ENCODE measurements at regions not wholly inside any gene's neighbourhood (a gene's known extent, or its start where the extent isn't known, plus 50 kb on each side); places are given as distances from the start of the nearest gene placed in this dataset.

GRCh38 chr13:70789751-70790150, 681.5 kb upstream of the KLHL1 start:
- H3K36me3 Mint-ChIP-seq (ENCODE audit: low read depth) = no peaks in the 10 kb centered on the region
- no peak for DNase-seq (ENCODE audit: low spot score)
- peaks cover 12% of the 10 kb centered on the region for H3K4me1 Mint-ChIP-seq (ENCODE audit: low read depth)
- H3K27ac Mint-ChIP-seq (ENCODE audit: unreplicated experiment) = no peak overlapping the region
- H3K27me3 Mint-ChIP-seq (ENCODE audit: low read depth) = no peaks in the 10 kb centered on the region
- H3K9me3 Mint-ChIP-seq (ENCODE audit: low read depth) = no peaks in the 10 kb centered on the region
- TF ChIP-seq CTCF (IDR thresholded peaks at IDR 0.05) = no peak
- no peak overlapping the region for H3K4me3 Mint-ChIP-seq (ENCODE audit: unreplicated experiment)

GRCh38 chr13:70788074-70788473, 679.8 kb upstream of the KLHL1 start:
- TF ChIP-seq CTCF (IDR thresholded peaks at IDR 0.05) = no peak
- no peak overlapping the region for H3K27ac Mint-ChIP-seq (ENCODE audit: unreplicated experiment)
- no peaks in the 10 kb centered on the region for H3K36me3 Mint-ChIP-seq (ENCODE audit: low read depth)
- peaks cover 12% of the 10 kb centered on the region for H3K4me1 Mint-ChIP-seq (ENCODE audit: low read depth)
- H3K4me3 Mint-ChIP-seq (ENCODE audit: unreplicated experiment) = no peak overlapping the region
- no peak for DNase-seq (ENCODE audit: low spot score)
- H3K27me3 Mint-ChIP-seq (ENCODE audit: low read depth) = no peaks in the 10 kb centered on the region
- H3K9me3 Mint-ChIP-seq (ENCODE audit: low read depth) = no peaks in the 10 kb centered on the region

GRCh38 chr13:70784207-70784989, 676.1 kb upstream of the KLHL1 start:
- no peak for TF ChIP-seq CTCF (IDR thresholded peaks at IDR 0.05)
- H3K36me3 Mint-ChIP-seq (ENCODE audit: low read depth) = no peaks in the 10 kb centered on the region
- H3K4me3 Mint-ChIP-seq (ENCODE audit: unreplicated experiment) = no peak overlapping the region
- H3K27ac Mint-ChIP-seq (ENCODE audit: unreplicated experiment) = no peak overlapping the region
- H3K27me3 Mint-ChIP-seq (ENCODE audit: low read depth) = no peaks in the 10 kb centered on the region
- H3K4me1 Mint-ChIP-seq (ENCODE audit: low read depth) = peaks cover 10% of the 10 kb centered on the region
- no peak for DNase-seq (ENCODE audit: low spot score)
- no peaks in the 10 kb centered on the region for H3K9me3 Mint-ChIP-seq (ENCODE audit: low read depth)

DNA sequence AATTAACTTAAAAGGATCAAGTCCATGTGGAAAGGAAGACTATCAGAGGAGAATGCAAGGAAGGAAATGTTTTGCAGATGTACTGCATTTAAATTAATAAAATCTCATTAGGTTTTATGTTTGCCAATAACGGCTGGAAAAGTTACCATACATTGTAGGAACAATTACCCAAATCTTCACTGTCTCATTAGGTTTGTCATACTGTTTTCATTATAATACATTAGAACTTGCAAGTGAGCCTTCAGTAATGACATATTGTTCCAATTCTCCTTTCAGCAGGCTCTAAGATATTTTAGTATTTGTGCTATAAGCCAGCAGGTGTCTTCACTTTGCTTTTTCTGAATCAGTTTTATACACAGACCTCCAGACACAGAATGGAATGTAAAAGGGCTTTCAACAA, 661.6 kb upstream of the KLHL1 start:
- Mint-ChIP-seq H3K4me1 (ENCODE audit: low read depth) (no peaks in the 10 kb centered on the region), H3K9me3 (ENCODE audit: low read depth) (no peaks in the 10 kb centered on the region), H3K4me3 (ENCODE audit: unreplicated experiment) (no peak overlapping the region), H3K27me3 (ENCODE audit: low read depth) (no peaks in the 10 kb centered on the region), H3K36me3 (ENCODE audit: low read depth) (no peaks in the 10 kb centered on the region), H3K27ac (ENCODE audit: unreplicated experiment) (no peak overlapping the region)
- no peak for DNase-seq (ENCODE audit: low spot score)
- TF ChIP-seq CTCF (IDR thresholded peaks at IDR 0.05) = no peak

GRCh38 chr13:70758932-70759331, 650.7 kb upstream of the KLHL1 start:
- TF ChIP-seq CTCF (IDR thresholded peaks at IDR 0.05) = no peak

More at GRCh38 chr13:70758932-70759331, 650.7 kb upstream of the KLHL1 start:
- Mint-ChIP-seq H3K4me1 (ENCODE audit: low read depth) (no peaks in the 10 kb centered on the region), H3K27ac (ENCODE audit: unreplicated experiment) (no peak overlapping the region), H3K27me3 (ENCODE audit: low read depth) (peaks cover 2% of the 10 kb centered on the region), H3K9me3 (ENCODE audit: low read depth) (no peaks in the 10 kb centered on the region), H3K4me3 (ENCODE audit: unreplicated experiment) (no peak overlapping the region), H3K36me3 (ENCODE audit: low read depth) (no peaks in the 10 kb centered on the region)
- DNase-seq (ENCODE audit: low spot score) = no peak
